Left lung (tissue), 4 donors: ENCODE measurements at regions not wholly inside any gene's neighbourhood (a gene's known extent, or its start where the extent isn't known, plus 50 kb on each side); places are given as distances from the start of the nearest gene placed in this dataset.

ENCODE experiments used
- ATAC-seq: fragments of 200-7000 bp; cut with Tn5 transposase; one replicate; pipeline ENCODE4 v1.9.1; 2020; ENCODE audit warnings: moderate library complexity
- DNase-seq, 4 donors: peaks; one replicate each; pipeline ENCODE4 v3.0.0-alpha.2; 2013 to 2020
- H3K27ac ChIP-seq, 2 donors: fragments of 200-600 bp; sonication (generic) in 1 of 2; one replicate each; pipeline versions ENCODE4 v1.5.0 to v1.8.0; 2020 to 2021
- H3K27me3 ChIP-seq, 2 donors: fragments of 200-600 bp; sonication (generic) in 1 of 2; one replicate each; pipeline versions ENCODE4 v1.5.0 to v1.8.0; 2020 to 2021
- H3K36me3 ChIP-seq, 2 donors: fragments of 200-600 bp; sonication (generic) in 1 of 2; one replicate each; pipeline versions ENCODE4 v1.5.0 to v1.8.0; 2020 to 2021
- H3K4me1 ChIP-seq, 2 donors: fragments of 200-600 bp; one replicate each; pipeline ENCODE4 v1.8.0; 2021
- H3K4me3 ChIP-seq, 2 donors: fragments of 200-600 bp; sonication (generic) in 1 of 2; one replicate each; pipeline versions ENCODE4 v1.5.0 to v1.8.0; 2020 to 2021; ENCODE audit warnings: mild to moderate bottlenecking in 1 of 2
- H3K9me3 ChIP-seq, 2 donors: fragments of 200-600 bp; sonication (generic) in 1 of 2; one replicate each; pipeline versions ENCODE4 v1.5.0 to v1.8.0; 2020 to 2021
- CTCF ChIP-seq, 2 donors: fragments of 200-600 bp; sonication (generic) in 1 of 2; IDR thresholded peaks; one replicate each; pipeline versions ENCODE4 v1.5.0 to v1.8.0; 2021; ENCODE audit warnings: antibody characterized with exemption in 2 of 2
- intact Hi-C, 2 donors: fragments of 100-400 bp; cut with DNase I; formaldehyde crosslinking; loops; one replicate each; pipeline versions ENCODE4 v1.11.2 to v1.14.2; 2022
- donor health status: DM: no; HTN: yes; CAD: no.
- donor health status: DM: no; HTN: no; CAD: no.

- intact Hi-C loops: no loop called here
- H3K27me3 ChIP-seq: no peaks in the 10 kb centered on the region
- H3K27ac ChIP-seq: no peak overlapping the region
- H3K9me3 ChIP-seq: no peaks in the 10 kb centered on the region
- H3K4me1 ChIP-seq: no peaks in the 10 kb centered on the region
- DNase-seq (no peak), ATAC-seq (no peak)
- no peak overlapping the region for H3K4me3 ChIP-seq
- no peak for TF ChIP-seq CTCF (IDR thresholded peaks at IDR 0.05)
- H3K36me3 ChIP-seq: no peaks in the 10 kb centered on the region
Observed at GRCh38 chr6:166736634-166737033, 109.6 kb upstream of the RPS6KA2 start.

GRCh38 chr6:166733900-166734299, 106.8 kb upstream of the RPS6KA2 start:
- H3K36me3 ChIP-seq: no peaks in the 10 kb centered on the region
- no peaks in the 10 kb centered on the region for H3K4me1 ChIP-seq
- no peak overlapping the region for H3K27ac ChIP-seq
- no peak for TF ChIP-seq CTCF (IDR thresholded peaks at IDR 0.05)
- no peaks in the 10 kb centered on the region for H3K27me3 ChIP-seq
- no peak overlapping the region for H3K4me3 ChIP-seq
- H3K9me3 ChIP-seq: no peaks in the 10 kb centered on the region
- ATAC-seq (no peak), DNase-seq (no peak)
- intact Hi-C loops: no loop called here

GRCh38 chr6:166729658-166730057, 102.6 kb upstream of the RPS6KA2 start:
- no peaks in the 10 kb centered on the region for H3K4me1 ChIP-seq
- H3K27me3 ChIP-seq: no peaks in the 10 kb centered on the region
- no peaks in the 10 kb centered on the region for H3K9me3 ChIP-seq
- DNase-seq (no peak), ATAC-seq (peak; percentile 50)
- intact Hi-C loops: no loop called here
- no peaks in the 10 kb centered on the region for H3K36me3 ChIP-seq
- no peak overlapping the region for H3K27ac ChIP-seq
- TF ChIP-seq CTCF (IDR thresholded peaks at IDR 0.05): no peak
- no peak overlapping the region for H3K4me3 ChIP-seq

GRCh38 chr6:166728884-166729530, 102.0 kb upstream of the RPS6KA2 start:
- H3K4me1 ChIP-seq: no peaks in the 10 kb centered on the region
- peak; percentile 29 for ATAC-seq
- H3K9me3 ChIP-seq: no peaks in the 10 kb centered on the region
- H3K27ac ChIP-seq: no peak overlapping the region
- H3K27me3 ChIP-seq: no peaks in the 10 kb centered on the region
- H3K36me3 ChIP-seq: no peaks in the 10 kb centered on the region
- intact Hi-C loops: no loop called here
- H3K4me3 ChIP-seq: no peak overlapping the region
- peak in 1 of 4 donors; percentile 71 for DNase-seq
- TF ChIP-seq CTCF (IDR thresholded peaks at IDR 0.05): no peak

- DNase-seq (no peak), ATAC-seq (no peak)
- TF ChIP-seq CTCF (IDR thresholded peaks at IDR 0.05): no peak
- Histone ChIP-seq H3K9me3 (no peaks in the 10 kb centered on the region), H3K27me3 (no peaks in the 10 kb centered on the region), H3K4me3 (no peak overlapping the region), H3K36me3 (no peaks in the 10 kb centered on the region), H3K4me1 (no peaks in the 10 kb centered on the region), H3K27ac (no peak overlapping the region)
- intact Hi-C loops: no loop called here
Observed at GRCh38 chr6:166726201-166726600, 99.2 kb upstream of the RPS6KA2 start.
